GM10266 (cell line): ENCODE measurements at regions not wholly inside any gene's neighbourhood (a gene's known extent, or its start where the extent isn't known, plus 50 kb on each side); places are given as distances from the start of the nearest gene placed in this dataset.

Source experiments
- DNase-seq: peaks from one replicate; pipeline ENCODE4 v3.0.0; 2012; ENCODE audit errors: extremely low spot score
- CTCF ChIP-seq: IDR thresholded peaks from 2 replicates; pipeline ENCODE4 v1.5.1; 2012; ENCODE audit warnings: mild to moderate bottlenecking, low read depth; ENCODE audit not compliant: control insufficient read depth, insufficient read depth; ENCODE audit errors: missing control alignments

DNA sequence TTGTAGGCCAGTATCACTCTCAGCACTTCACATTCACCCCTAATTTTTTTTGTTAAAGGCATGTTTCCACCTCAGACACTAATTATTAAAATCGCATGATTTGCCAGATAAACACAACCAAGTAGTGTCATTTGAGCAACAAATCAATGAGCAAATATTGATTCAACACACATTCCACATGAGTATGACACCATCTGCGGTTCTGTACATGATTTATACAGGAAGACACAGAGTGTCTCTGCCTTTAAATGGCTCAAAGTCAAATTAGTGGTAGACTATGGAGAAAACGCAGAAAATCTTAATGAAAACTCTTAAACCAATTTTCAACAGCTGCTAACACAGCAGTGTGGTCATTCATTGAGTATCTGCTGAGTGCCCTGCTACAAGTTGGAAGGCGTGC, 300.2 kb downstream of the SOX4 start:
- no peak for DNase-seq
- TF ChIP-seq CTCF: no peak

- no peak for TF ChIP-seq CTCF
- no peak for DNase-seq
Observed at GRCh38 chr6:21895555-21895954, 302.0 kb downstream of the SOX4 start.

DNA sequence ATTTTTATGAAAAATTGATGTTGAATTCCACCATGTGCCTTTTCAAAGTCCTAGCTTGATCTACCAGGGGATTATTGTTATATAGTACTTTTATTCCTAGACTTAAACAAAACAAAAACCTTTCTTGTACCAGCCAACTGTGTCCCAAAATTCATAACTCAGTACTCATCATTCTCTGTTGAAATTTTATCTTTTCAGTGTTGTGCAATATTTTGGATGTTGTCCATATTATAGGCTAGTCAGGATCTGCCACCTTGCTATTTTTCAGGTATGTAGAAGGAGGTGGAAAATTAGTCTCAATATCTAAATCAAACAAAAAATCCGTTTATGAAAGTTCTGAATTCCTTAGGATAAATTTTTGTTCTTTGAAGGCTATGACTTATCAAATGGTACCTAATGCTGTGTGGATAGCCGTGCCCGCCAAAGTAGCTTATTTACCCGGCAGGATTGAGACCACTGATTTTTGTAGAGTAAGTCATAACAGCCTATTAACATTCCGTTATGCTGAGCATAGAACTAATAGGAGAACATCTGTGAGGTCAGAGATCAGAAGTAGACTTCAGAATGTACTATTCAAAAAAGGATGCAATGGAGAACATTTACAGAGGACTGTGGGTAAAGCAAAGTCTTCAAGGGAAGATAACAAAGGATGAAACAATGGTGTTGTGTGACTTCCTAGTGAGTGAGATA, 304.7 kb downstream of the SOX4 start:
- no peak for TF ChIP-seq CTCF
- DNase-seq: no peak

DNA sequence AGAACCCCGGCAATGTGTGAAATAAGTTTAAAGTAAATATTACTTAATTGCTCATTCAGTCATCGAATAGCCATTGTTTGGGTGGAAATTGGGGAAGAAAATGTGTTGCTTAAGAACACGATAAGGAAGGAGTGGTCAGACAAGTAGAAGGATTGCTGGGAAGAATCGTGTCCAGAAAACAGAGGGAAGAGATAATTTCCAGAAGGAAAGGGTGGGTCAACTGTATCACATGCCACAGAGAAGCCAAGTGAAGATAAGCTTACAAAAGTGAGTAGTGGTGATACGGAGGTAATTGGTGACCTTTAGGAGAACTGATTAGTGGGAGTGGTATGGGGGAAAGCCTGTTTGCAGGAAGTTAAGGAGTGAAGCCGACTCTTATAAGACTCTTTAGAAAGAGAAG, 306.2 kb downstream of the SOX4 start:
- no peak for DNase-seq
- TF ChIP-seq CTCF: no peak

DNA sequence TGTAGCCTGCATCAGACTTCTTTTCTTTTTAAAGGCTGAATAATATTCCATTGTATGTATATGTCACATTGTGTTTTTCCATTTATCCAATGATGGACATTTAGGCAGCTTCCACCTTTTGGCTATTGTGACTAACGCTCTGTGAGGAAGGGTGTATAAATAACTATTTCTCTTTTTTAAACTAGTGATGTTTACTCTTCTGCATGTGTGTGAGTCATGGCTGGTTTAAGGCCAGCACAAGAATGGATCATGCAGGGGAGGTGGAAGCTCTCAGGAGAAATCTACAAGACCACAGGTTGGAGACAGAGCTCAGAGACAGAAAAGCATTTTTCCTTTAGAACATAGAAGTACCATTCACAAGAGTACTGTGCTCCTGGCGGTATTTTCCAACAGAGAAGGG, 307.2 kb downstream of the SOX4 start:
- no peak for DNase-seq
- TF ChIP-seq CTCF: no peak

GRCh38 chr6:21902628-21903169, 309.1 kb downstream of the SOX4 start:
- DNase-seq: no peak

More at GRCh38 chr6:21902628-21903169, 309.1 kb downstream of the SOX4 start:
- no peak for TF ChIP-seq CTCF
